ENCODE measurements at regions not wholly inside any gene's neighbourhood (a gene's known extent, or its start where the extent isn't known, plus 50 kb on each side); places are given as distances from the start of the nearest gene placed in this dataset.

DNA sequence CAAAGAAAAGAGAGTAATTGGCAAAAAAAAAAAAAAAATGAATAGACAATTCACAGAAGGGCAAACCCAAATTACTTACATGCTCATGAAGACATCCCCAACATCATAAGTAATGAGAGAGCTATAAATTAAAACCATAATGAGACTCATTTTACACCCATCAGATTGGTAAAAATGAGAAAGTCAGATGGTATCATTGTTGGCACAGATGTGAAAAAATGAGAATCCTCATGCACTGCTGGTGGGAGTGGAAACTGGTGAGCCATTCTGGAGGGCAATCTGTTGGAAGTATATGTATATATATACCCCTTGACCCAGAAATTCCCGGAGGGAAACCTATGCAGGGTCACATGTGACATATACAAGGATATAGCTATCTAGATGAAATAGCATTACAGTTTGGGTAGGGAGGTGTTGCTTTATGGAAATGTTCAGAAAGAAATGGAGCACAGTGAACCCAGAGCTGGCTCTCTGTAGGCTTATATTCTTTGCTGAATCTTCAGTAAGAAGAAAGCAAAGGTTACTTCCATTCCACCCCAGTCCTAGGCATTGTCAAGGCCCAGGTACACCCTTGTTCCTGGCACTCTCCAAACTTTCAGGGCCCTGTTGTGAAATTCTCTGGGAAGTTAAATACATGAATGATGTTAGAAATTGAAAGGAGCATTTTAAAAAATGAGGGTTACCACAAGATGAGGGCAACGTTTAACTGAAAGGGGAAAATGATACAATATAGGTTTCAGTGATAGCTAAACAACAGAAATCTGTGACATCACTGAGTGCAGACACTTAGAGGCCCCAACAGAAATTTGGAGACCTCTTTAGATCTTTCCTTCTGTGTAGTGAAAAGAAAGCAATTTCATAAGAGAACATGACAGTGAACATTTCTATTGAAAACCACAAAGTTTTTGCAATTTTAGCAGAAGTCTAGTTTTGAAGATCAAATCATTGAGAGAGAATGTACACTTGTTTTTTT, 132.7 kb upstream of the TPRG1 start:
- DNase-seq (ENCODE audit: extremely low read depth in 1 of 11, low read depth in 9 of 11, low spot score in 4 of 11) = no peak

DNA sequence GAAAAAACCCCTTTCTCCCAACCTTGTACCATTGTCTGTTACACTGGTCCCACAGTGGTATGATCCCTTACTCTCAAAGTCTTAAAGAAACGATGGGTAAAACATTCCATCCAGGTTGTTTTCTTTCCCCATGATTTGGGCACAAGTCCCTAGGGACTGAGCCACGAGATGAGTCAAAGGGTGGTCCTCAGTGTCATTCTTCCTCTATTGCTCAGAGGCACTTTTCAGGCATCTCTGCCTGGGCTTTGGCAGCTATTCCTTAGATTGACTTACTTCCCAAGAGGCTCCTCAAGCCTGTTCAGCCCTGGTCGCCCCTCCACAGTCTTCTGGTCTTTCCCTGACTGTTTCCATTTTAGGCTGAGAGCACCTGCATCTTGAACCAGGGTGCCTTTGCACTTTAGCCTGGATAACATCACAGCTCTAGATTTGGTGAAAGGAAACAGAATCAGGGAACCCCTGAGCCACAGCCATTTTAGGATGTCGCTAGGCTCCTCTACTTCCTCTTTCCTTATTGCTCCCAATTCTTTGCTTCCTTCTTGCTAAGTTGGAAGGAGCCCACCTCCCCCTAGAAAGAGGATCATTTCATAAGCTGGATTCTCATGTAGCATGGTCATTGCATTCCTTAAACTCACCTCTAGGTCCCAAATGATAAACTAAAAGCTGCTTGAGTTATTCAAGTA, 131.0 kb upstream of the TPRG1 start:
- no peak for DNase-seq (ENCODE audit: extremely low read depth in 1 of 11, low read depth in 9 of 11, low spot score in 4 of 11)

DNA sequence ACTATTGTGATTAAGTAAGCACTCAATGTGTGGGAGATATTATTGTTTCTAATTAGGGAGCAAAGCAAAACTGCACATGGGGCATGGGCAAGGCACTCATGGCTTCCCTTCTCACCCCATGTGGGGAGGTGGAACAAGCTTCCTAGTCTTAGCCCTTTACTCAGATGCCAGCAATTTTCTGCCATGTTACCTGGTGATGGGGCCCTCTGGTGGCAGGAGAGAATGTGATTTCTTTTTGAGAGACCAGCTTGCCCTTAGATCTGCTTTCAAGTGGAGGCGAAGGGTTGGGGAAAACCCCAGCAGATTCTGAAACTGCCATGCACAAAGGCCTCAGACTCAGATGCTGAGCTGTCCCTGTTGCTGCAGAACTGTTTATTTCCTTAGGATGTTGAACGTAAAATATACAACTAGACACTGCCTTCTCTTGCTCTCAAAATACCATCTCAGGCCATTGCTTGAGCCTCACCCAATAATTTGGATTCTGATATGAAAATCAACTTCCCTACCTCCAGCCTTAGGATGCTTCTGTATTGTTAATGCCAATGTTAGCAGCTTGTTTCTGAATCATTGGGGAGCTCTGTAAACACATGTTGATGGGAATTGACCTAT, 130.2 kb upstream of the TPRG1 start:
- DNase-seq (ENCODE audit: extremely low read depth in 1 of 11, low read depth in 9 of 11, low spot score in 4 of 11) = peak in 7 of 11 donors; percentile 0 to 20 (median 13)

DNA sequence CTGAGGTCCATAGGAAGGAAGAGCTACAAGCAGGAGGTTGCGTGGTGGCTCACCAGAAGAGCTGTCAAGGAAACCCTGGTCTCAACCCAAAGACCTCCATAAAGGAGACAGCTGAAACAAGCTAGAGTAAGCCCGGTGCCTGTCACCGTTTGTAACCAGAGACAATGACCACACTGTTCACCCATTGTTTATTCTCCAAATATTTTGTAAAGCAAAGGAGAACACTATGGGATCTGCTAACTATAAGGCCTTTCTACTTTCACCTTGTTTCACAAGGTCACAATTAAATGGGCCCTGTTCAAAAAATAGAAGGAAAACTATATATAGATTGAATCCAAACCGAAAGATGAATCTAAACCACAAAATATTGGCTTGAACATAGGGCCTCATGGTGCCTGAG, 128.9 kb upstream of the TPRG1 start:
- no peak for DNase-seq (ENCODE audit: extremely low read depth in 1 of 11, low read depth in 9 of 11, low spot score in 4 of 11)

DNA sequence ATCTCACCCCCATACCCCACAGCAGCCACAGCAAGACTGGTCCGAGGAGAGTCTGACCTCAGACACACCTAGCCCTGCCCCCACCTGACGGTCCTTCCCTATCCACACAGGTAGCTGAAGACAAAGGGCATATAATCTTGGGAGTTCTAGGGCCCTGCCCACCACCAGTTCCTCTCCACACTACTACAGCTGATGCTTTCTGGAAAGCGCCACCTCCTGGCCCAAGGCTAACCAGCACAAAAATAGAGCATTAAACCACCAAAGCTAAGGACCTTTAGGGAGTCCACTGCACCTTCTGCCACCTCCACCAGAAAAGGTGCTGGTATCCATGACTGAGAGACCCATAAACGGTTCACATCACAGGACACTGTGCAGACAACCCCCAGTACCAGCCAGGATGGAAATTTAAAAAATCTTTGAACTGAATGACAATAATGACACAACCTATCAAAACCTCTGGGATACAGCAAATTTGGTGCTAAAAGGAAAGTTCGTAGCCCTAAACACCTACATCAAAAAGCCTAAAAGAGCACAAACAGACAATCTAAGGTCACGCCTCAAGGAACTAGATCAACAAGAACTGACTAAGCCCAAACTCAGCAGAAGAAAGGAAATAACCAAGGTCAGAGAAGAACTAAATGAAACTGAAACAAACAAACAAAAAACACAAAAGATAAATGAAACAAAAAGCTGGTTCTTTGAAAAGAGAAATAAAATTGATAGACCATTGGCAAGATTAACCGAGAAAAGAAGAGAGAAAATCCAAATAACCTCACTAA, 122.1 kb upstream of the TPRG1 start:
- no peak for DNase-seq (ENCODE audit: extremely low read depth in 1 of 11, low read depth in 9 of 11, low spot score in 4 of 11)

DNA sequence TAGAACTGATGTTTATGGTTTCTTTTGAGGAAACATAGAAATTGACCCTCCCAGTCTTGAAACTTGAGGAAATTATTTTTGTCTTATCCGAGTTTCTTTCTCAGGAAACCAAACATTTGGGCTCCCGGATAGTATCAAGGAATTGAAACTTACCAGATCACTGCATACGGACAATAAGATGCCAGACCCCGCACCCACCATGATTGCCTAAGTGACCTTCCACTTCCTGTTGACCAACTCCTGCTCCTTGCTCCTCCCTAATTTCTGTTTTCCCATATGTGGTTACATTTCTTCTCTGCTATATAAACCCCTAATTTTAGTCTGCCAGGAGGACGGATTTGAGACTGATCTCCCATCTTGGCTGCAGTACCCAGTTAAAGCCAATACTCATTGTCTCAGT, 118.4 kb upstream of the TPRG1 start:
- no peak for DNase-seq (ENCODE audit: extremely low read depth in 1 of 11, low read depth in 9 of 11, low spot score in 4 of 11)

DNA sequence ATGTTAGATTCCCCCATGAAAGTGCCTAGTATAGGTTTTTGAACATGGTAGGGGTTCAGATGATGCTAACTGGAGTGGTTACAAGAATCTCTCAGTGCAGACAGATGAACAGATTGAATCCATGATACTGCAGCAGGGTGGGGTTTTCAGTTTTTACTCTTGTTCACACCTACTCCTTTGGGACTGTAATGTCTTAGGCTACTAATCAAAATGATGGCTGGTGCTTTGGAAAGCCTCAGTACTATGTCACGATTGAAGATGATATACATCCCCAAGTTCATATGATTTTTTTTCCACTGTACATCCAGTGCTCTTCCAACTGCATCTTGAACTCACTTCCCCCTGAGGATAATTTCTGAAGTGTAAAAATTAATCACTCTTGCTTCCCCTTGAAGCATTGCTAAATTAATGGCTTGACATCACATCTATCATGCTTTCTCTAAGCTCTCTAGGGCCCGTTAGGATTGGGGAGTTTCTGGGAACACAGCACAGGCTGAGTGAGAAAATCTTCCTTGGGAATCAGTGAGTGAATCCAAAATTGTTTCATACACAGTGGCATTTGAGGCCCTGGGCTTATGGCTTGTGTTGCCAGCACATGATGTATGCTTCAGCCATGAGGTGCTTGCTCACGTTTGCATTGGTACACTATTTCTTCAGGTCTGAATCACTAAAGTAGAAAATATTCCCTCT, 115.0 kb upstream of the TPRG1 start:
- DNase-seq (ENCODE audit: extremely low read depth in 1 of 11, low read depth in 9 of 11, low spot score in 4 of 11) = no peak

DNA sequence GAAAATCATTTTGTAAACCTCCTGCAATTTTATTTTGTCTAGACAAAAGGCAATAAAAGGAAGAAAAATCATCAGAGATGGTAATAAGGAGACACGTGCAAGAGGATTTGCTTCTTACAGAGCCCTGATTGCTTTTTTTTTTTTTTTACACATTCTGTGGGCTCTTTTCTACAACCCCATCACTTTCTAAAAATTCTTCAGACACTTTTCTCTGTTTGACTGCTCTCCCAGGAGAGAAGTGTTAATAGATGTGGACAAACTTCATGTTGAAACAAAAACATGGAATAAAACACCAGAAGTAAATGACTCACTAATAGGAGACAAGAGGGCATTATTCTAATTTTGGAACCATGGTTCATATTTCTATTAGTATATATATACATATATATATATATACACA, 114.4 kb upstream of the TPRG1 start:
- no peak for DNase-seq (ENCODE audit: extremely low read depth in 1 of 11, low read depth in 9 of 11, low spot score in 4 of 11)

DNA sequence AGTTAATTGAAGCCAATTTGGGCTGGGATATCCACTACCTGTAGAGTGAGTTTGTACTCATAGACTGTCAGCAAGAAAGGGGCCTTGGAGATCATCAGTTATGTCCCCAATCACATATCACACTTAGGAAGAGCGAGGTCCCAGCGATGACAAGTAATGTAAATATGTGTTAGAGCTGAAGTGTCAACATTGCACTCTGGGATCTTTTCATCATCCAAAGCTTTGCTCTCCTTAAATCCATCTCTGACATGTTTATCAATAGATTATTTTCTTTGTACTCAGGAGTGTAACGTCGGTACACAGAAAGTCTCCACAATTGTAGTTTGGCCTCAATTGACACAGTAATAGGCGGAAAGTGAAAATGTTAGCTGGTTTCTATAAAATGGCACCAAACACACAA, 113.7 kb upstream of the TPRG1 start:
- no peak for DNase-seq (ENCODE audit: extremely low read depth in 1 of 11, low read depth in 9 of 11, low spot score in 4 of 11)

DNA sequence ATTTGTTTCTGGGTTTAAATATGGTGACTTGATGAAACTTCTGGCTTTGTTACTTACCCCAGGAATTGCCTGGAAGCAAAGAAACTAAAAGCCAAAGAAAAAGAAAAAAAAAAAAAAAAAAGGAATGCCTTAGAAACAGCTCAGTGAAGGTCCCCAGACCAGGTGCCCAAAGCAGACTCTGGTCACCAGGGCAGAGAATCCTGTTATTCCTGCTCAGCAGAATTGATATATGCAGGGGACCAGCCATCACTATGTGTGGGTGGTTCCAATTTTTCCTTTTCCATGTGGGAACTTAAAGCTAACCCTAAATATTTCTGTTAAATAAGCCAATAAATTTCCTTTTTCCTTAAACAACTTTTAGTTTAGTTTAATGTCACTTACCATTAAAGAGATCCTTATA, 100.8 kb upstream of the TPRG1 start:
- no peak for DNase-seq (ENCODE audit: extremely low read depth in 1 of 11, low read depth in 9 of 11, low spot score in 4 of 11)

DNA sequence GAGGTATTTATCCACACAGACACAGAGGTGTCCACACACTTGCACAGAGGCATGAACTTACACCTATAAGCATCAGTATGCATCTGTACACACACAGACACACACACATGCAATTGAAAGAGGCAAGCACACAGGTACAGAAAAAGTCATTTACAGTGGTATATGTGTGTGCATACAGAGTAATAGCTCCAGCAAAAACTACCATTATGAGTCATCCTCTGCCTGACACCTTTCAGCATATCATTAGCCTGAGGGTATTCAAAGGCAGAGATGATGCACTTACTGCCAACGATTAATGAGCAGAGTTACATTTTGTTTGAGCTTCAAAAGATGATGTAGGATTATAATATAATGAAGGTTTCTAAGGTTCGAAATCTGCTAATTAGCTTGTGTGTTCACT, 100.3 kb upstream of the TPRG1 start:
- DNase-seq (ENCODE audit: extremely low read depth in 1 of 11, low read depth in 9 of 11, low spot score in 4 of 11) = no peak

DNA sequence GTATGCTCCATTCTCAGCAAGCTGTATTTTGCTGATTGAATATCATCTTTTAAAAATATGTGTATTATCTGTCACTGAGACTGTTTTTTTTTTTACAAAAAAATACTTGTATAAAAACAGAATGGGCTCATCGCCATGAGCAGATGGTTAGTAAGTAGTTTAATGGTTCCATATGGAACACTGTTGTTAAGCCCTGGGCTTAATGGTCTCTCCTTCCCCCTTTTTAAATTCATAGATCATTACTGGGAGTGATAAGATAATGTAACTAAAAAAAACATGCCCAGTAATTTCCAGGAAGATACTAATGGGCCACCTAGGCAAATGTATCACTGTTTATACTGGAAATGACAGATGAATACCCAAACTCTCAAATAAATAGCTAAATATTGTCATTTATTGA, 95.3 kb upstream of the TPRG1 start:
- DNase-seq (ENCODE audit: extremely low read depth in 1 of 11, low read depth in 9 of 11, low spot score in 4 of 11) = no peak

DNA sequence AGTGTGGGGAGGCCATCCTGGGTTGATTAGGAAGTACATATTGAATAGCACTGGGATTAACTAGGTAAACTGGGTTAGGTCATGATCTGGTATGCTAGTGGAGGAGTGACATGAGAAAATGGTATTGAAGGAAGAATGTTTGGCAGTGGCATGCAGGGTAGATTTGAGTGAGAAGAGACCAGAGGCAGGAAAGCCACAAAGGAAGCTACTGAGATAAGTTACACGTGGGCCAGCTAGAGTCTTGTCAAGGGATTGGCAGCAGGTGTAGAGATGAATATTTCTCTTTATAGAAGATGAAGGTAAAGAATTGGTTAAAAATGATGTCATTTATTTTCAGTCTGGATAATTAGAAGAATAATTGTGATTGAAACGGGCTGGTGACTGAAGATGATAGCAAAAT, 91.0 kb upstream of the TPRG1 start:
- DNase-seq (ENCODE audit: extremely low read depth in 1 of 11, low read depth in 9 of 11, low spot score in 4 of 11) = no peak

DNA sequence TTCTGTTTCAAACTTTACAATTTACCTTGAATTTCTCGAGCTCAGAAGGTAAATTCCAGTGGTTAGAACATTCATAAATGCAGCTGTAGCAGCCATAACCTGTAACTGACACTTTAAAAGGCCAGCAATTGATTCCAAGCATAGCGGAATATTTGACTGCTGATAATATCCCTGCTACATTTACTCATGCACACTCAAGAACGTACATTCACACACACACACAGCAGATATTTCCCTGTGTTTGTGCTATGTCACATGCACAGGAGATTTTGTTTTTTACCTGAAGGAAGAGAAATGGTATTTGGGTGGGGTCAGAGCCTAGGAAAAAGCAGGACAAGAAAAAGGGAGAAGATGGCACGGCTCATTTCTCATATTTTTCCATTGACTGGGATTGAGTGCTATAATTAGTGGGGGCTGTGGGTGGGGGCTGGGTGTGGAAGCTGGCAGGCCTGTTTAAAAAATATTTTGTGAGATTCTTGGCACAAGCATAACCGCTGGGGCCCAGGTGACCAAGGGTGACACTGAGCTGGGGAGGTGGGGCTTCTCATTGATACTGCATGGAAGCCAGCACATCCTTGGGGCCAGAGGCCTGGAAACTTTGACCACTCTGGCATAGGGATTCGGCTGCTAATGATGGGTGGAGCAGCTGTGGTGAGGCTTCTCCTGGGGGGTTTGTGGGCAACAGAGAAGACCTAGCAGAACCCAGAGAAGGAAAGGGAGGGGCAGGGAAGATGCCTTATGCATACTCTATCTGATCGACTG, 88.9 kb upstream of the TPRG1 start:
- no peak for DNase-seq (ENCODE audit: extremely low read depth in 1 of 11, low read depth in 9 of 11, low spot score in 4 of 11)

DNA sequence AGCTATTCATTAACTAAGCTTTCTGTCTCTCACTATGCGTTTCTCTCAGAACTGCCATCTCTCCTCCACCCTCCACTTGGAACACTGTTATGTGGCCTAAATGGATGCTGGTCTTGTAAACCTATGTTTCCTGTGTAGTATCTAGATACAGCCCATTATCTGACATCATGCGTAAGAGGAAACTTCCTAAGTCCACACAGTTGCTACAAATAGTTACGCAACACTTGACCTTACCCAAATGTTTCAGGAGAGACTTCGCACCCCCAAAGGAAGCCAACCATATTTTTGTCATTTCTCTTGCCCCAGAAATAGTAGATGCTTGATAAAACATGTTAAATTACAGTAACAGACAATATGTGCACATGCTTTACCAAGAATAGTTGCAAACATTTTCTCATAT, 87.2 kb upstream of the TPRG1 start:
- DNase-seq (ENCODE audit: extremely low read depth in 1 of 11, low read depth in 9 of 11, low spot score in 4 of 11) = no peak

DNA sequence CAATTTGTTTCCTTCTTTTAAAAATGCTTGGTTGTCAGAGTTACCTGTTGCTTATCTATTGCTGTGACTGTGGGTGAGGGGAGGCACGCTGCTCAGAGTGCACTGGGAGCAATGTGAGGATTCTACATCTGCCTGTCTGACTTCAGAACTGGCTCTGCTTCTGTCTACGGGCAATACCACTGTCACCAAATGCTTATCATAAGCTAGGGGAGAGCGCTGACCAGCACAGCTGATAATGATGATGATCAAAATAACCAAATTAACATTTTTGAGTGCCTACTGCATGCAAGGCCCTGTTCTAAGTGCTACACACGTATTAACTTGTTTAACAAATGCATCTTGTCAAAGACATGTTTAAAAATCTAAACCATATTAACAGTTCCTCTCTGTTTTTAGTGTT, 79.2 kb upstream of the TPRG1 start:
- DNase-seq (ENCODE audit: extremely low read depth in 1 of 11, low read depth in 9 of 11, low spot score in 4 of 11) = no peak

DNA sequence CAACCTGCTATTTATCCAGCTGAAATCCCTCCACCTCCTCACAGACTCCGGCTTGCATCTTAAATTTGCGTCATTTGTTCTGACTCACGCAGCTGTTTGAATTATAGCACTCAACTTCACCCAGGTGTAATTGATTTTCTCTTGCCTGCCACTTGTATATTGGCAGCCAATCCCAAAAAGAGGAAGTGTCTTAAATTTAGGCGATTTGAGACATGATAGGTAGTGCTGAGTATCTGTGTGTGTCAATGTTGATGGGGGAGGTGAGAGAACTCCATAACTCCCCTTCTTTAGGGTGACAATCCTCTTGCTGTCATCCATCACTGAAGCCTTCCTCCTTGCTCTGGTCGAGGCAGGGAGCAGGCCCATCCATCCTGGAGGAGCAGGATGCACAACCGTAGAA, 77.2 kb upstream of the TPRG1 start:
- DNase-seq (ENCODE audit: extremely low read depth in 1 of 11, low read depth in 9 of 11, low spot score in 4 of 11) = no peak

DNA sequence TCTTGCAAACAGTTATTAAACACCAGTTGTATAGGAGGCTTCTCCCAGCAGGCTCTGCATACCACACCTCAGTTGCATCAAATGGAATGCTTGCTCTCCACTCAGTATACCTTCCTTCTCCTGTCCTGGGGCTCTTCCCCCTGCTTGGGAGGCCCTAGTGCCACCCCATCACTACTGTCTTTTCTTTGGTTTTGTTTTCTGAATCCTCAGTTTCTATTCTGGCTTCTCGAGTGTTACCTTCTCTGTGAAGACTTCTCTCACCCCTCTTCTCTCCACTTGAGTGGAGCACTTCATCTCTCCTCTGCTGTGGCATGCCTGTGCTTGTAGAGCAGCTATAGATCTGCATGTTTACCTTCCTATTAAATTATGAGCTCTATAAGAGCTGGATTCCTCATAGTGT, 75.7 kb upstream of the TPRG1 start:
- no peak for DNase-seq (ENCODE audit: extremely low read depth in 1 of 11, low read depth in 9 of 11, low spot score in 4 of 11)

Data from renal cortex interstitium (tissue), 11 donors.